Vagina (tissue), 2 donors: ENCODE measurements at regions not wholly inside any gene's neighbourhood (a gene's known extent, or its start where the extent isn't known, plus 50 kb on each side); places are given as distances from the start of the nearest gene placed in this dataset.

Experiments used
- DNase-seq, 2 donors: peaks; one replicate each; pipeline ENCODE4 v3.0.0-alpha.2; 2017; ENCODE audit errors: extremely low spot score in 2 of 2
- H3K27ac ChIP-seq: fragments of 200-600 bp; sonication (generic); one replicate; pipeline ENCODE4 v1.5.1; 2019
- H3K27me3 ChIP-seq: fragments of 200-600 bp; sonication (generic); one replicate; pipeline ENCODE4 v1.5.1; 2019
- H3K36me3 ChIP-seq, 2 donors: fragments of 200-600 bp; sonication (generic); one replicate each; pipeline ENCODE4 v1.5.1; 2017 to 2019
- H3K4me1 ChIP-seq: fragments of 200-600 bp; sonication (generic); one replicate; pipeline ENCODE4 v1.5.1; 2019
- H3K4me3 ChIP-seq, 2 donors: fragments of 200-600 bp; sonication (generic); 1 replicate in 1 of 2; 2 replicates in 1 of 2; pipeline ENCODE4 v1.5.1; 2016 to 2019
- H3K9me3 ChIP-seq: fragments of 200-600 bp; sonication (generic); one replicate; pipeline ENCODE4 v1.5.1; 2019
- CTCF ChIP-seq, 3 experiments: fragments of 450-650 bp in 2 of 3; fragments of 200-600 bp in 1 of 3; sonication (generic) in 1 of 3; IDR thresholded peaks; one replicate each; pipeline ENCODE4 v1.5.1; 2017 to 2019; ENCODE audit warnings: antibody characterized with exemption in 3 of 3, mild to moderate bottlenecking in 2 of 3, moderate library complexity in 2 of 3
- POLR2A ChIP-seq, 2 donors: fragments of 450-650 bp; IDR thresholded peaks; one replicate each; pipeline ENCODE4 v1.6.1; 2017; ENCODE audit warnings: antibody characterized with exemption in 2 of 2, mild to moderate bottlenecking in 2 of 2, moderate library complexity in 2 of 2
- POLR2AphosphoS5 ChIP-seq, 2 donors: sonication (generic); formaldehyde crosslinking; IDR thresholded peaks; one replicate each; pipeline ENCODE4 v1.9.0; 2017; ENCODE audit warnings: antibody characterized with exemption in 2 of 2, mild to moderate bottlenecking in 2 of 2, low read depth in 1 of 2; ENCODE audit not compliant: insufficient read depth in 1 of 2
- intact Hi-C: fragments of 100-400 bp; cut with DNase I; formaldehyde crosslinking; loops from one replicate; pipeline ENCODE4 v1.15.1; 2023

GRCh38 chr12:96098631-96099030 lies 63.2 kb upstream of the LTA4H start:
- intact Hi-C loops, result no loop called here
- Histone ChIP-seq H3K36me3 (no peaks in the 10 kb centered on the region), H3K4me3 (no peak overlapping the region), H3K4me1 (no peaks in the 10 kb centered on the region), H3K9me3 (no peaks in the 10 kb centered on the region), H3K27me3 (no peaks in the 10 kb centered on the region), H3K27ac (no peak overlapping the region)
- DNase-seq, result no peak
- TF ChIP-seq CTCF (IDR thresholded peaks at IDR 0.05) (no peak), POLR2AphosphoS5 (IDR thresholded peaks at IDR 0.05; ENCODE audit: insufficient read depth in 1 of 2, low read depth in 1 of 2) (no peak), POLR2A (IDR thresholded peaks at IDR 0.05) (no peak)

- Histone ChIP-seq H3K36me3 (no peaks in the 10 kb centered on the region), H3K27me3 (no peaks in the 10 kb centered on the region), H3K27ac (no peak overlapping the region), H3K4me3 (no peak overlapping the region), H3K4me1 (no peaks in the 10 kb centered on the region), H3K9me3 (no peaks in the 10 kb centered on the region)
- TF ChIP-seq CTCF (IDR thresholded peaks at IDR 0.05) (no peak), POLR2A (IDR thresholded peaks at IDR 0.05) (no peak), POLR2AphosphoS5 (IDR thresholded peaks at IDR 0.05; ENCODE audit: insufficient read depth in 1 of 2, low read depth in 1 of 2) (no peak)
- no peak for DNase-seq
- intact Hi-C loops, result no loop called here
Measured at GRCh38 chr12:96099421-96099820, 64.0 kb upstream of the LTA4H start.

- no peaks in the 10 kb centered on the region for H3K27me3 ChIP-seq
- H3K27ac ChIP-seq, result no peak overlapping the region
- H3K9me3 ChIP-seq, result no peaks in the 10 kb centered on the region
- H3K36me3 ChIP-seq, result no peaks in the 10 kb centered on the region
- DNase-seq, result no peak
- intact Hi-C loops, result no loop called here
- no peaks in the 10 kb centered on the region for H3K4me1 ChIP-seq
- TF ChIP-seq CTCF (IDR thresholded peaks at IDR 0.05) (no peak), POLR2AphosphoS5 (IDR thresholded peaks at IDR 0.05; ENCODE audit: insufficient read depth in 1 of 2, low read depth in 1 of 2) (no peak), POLR2A (IDR thresholded peaks at IDR 0.05) (no peak)
- no peak overlapping the region for H3K4me3 ChIP-seq
Measured at GRCh38 chr12:96099986-96100385, 64.6 kb upstream of the LTA4H start.

GRCh38 chr12:96101806-96102205 lies 66.4 kb upstream of the LTA4H start:
- intact Hi-C loops, result no loop called here
- no peak overlapping the region for H3K4me3 ChIP-seq
- H3K36me3 ChIP-seq, result no peaks in the 10 kb centered on the region
- no peaks in the 10 kb centered on the region for H3K9me3 ChIP-seq
- TF ChIP-seq POLR2A (IDR thresholded peaks at IDR 0.05), result no peak
- TF ChIP-seq CTCF (IDR thresholded peaks at IDR 0.05), result no peak
- TF ChIP-seq POLR2AphosphoS5 (IDR thresholded peaks at IDR 0.05; ENCODE audit: insufficient read depth in 1 of 2, low read depth in 1 of 2), result no peak
- no peaks in the 10 kb centered on the region for H3K4me1 ChIP-seq
- DNase-seq, result no peak
- no peak overlapping the region for H3K27ac ChIP-seq
- no peaks in the 10 kb centered on the region for H3K27me3 ChIP-seq

GRCh38 chr12:96103067-96103644 lies 67.8 kb upstream of the LTA4H start:
- H3K4me3 ChIP-seq, result no peak overlapping the region
- DNase-seq, result no peak
- no peaks in the 10 kb centered on the region for H3K4me1 ChIP-seq
- H3K27ac ChIP-seq, result no peak overlapping the region
- H3K27me3 ChIP-seq, result no peaks in the 10 kb centered on the region
- intact Hi-C loops, result no loop called here
- H3K9me3 ChIP-seq, result no peaks in the 10 kb centered on the region
- H3K36me3 ChIP-seq, result no peaks in the 10 kb centered on the region
- TF ChIP-seq POLR2AphosphoS5 (IDR thresholded peaks at IDR 0.05; ENCODE audit: insufficient read depth in 1 of 2, low read depth in 1 of 2), result no peak
- no peak for TF ChIP-seq CTCF (IDR thresholded peaks at IDR 0.05)
- no peak for TF ChIP-seq POLR2A (IDR thresholded peaks at IDR 0.05)
